HL-60 (cell line): ENCODE measurements at regions not wholly inside any gene's neighbourhood (a gene's known extent, or its start where the extent isn't known, plus 50 kb on each side); places are given as distances from the start of the nearest gene placed in this dataset.

Experiments used
- DNase-seq, 2 experiments: peaks; one replicate each; pipeline ENCODE4 v3.0.0-alpha.2; 2010 to 2020; ENCODE audit warnings: low read depth in 1 of 2, low spot score in 1 of 2
- H3K27ac ChIP-seq: fragments of 250-450 bp; sonication (Bioruptor Pico); replicated peaks from 2 replicates; pipeline ENCODE4 v1.5.1; 2020; ENCODE audit warnings: mild to moderate bottlenecking, moderate library complexity
- H3K27me3 ChIP-seq: fragments of 250-450 bp; sonication (Bioruptor Pico); 2 replicates; pipeline ENCODE4 v1.5.1; 2021; ENCODE audit warnings: mild to moderate bottlenecking, moderate library complexity; ENCODE audit not compliant: insufficient read depth, poor library complexity, severe bottlenecking
- H3K4me3 ChIP-seq: replicated peaks from 2 replicates; pipeline ENCODE4 v1.5.1; 2011; ENCODE audit warnings: mild to moderate bottlenecking, control low read depth, low read length; ENCODE audit not compliant: insufficient read depth
- GABPA ChIP-seq: IDR thresholded peaks from 2 replicates; pipeline ENCODE4 v1.6.1; 2012; ENCODE audit warnings: low read depth
- POLR2AphosphoS5 ChIP-seq: IDR thresholded peaks from 2 replicates; pipeline ENCODE4 v1.6.1; 2012; ENCODE audit warnings: low read depth
- SPI1 ChIP-seq: IDR thresholded peaks from 2 replicates; pipeline ENCODE4 v1.6.1; 2012; ENCODE audit warnings: low read depth, mild to moderate bottlenecking, borderline replicate concordance
- TF ChIP-seq, protein P1 (sequence below): IDR thresholded peaks from one replicate; pipeline ENCODE4 v1.5.1; 2011; ENCODE audit warnings: low read length, control low read depth, inconsistent platforms; ENCODE audit not compliant: insufficient read depth
- TF ChIP-seq, protein P2 (sequence below): IDR thresholded peaks from 2 replicates; pipeline ENCODE4 v1.6.1; 2012; ENCODE audit warnings: low read depth; ENCODE audit not compliant: insufficient replicate concordance

DNA sequence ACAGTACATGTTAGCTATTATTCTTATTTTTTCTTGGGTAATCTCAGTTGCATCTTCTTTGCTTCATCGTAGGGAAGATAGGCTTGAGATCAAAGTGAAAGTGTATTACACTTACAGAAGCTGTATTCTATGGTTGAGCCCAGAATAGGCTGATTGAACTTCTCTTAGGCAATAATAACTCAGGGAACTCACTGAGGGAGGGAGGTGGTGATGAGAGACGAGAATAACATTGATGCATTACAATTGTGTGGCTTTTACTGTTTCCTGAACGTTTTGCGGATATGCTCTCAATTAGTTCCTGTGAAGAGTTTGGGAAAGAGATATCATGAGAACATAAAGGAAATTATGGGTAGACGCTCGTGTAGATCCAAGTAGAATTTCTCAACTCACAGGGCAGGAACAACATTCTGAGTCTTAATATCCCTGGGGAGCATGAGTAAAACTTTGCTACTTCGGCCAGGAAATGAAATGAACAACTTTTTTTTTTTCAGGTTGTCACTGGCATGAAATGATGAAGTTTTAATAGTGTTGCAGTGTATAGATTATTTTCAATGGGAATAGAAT is 302.2 kb downstream of the TUSC7 start:
- TF ChIP-seq GABPA, result no peak
- TF ChIP-seq, protein P1, sequence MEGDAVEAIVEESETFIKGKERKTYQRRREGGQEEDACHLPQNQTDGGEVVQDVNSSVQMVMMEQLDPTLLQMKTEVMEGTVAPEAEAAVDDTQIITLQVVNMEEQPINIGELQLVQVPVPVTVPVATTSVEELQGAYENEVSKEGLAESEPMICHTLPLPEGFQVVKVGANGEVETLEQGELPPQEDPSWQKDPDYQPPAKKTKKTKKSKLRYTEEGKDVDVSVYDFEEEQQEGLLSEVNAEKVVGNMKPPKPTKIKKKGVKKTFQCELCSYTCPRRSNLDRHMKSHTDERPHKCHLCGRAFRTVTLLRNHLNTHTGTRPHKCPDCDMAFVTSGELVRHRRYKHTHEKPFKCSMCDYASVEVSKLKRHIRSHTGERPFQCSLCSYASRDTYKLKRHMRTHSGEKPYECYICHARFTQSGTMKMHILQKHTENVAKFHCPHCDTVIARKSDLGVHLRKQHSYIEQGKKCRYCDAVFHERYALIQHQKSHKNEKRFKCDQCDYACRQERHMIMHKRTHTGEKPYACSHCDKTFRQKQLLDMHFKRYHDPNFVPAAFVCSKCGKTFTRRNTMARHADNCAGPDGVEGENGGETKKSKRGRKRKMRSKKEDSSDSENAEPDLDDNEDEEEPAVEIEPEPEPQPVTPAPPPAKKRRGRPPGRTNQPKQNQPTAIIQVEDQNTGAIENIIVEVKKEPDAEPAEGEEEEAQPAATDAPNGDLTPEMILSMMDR, result no peak
- TF ChIP-seq SPI1, result no peak
- TF ChIP-seq POLR2AphosphoS5, result no peak
- TF ChIP-seq, protein P2, sequence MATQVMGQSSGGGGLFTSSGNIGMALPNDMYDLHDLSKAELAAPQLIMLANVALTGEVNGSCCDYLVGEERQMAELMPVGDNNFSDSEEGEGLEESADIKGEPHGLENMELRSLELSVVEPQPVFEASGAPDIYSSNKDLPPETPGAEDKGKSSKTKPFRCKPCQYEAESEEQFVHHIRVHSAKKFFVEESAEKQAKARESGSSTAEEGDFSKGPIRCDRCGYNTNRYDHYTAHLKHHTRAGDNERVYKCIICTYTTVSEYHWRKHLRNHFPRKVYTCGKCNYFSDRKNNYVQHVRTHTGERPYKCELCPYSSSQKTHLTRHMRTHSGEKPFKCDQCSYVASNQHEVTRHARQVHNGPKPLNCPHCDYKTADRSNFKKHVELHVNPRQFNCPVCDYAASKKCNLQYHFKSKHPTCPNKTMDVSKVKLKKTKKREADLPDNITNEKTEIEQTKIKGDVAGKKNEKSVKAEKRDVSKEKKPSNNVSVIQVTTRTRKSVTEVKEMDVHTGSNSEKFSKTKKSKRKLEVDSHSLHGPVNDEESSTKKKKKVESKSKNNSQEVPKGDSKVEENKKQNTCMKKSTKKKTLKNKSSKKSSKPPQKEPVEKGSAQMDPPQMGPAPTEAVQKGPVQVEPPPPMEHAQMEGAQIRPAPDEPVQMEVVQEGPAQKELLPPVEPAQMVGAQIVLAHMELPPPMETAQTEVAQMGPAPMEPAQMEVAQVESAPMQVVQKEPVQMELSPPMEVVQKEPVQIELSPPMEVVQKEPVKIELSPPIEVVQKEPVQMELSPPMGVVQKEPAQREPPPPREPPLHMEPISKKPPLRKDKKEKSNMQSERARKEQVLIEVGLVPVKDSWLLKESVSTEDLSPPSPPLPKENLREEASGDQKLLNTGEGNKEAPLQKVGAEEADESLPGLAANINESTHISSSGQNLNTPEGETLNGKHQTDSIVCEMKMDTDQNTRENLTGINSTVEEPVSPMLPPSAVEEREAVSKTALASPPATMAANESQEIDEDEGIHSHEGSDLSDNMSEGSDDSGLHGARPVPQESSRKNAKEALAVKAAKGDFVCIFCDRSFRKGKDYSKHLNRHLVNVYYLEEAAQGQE, result no peak
- Histone ChIP-seq H3K27ac (no peak overlapping the region), H3K27me3 (no peaks in the 10 kb centered on the region), H3K4me3 (no peak overlapping the region)
- no peak for DNase-seq

DNA sequence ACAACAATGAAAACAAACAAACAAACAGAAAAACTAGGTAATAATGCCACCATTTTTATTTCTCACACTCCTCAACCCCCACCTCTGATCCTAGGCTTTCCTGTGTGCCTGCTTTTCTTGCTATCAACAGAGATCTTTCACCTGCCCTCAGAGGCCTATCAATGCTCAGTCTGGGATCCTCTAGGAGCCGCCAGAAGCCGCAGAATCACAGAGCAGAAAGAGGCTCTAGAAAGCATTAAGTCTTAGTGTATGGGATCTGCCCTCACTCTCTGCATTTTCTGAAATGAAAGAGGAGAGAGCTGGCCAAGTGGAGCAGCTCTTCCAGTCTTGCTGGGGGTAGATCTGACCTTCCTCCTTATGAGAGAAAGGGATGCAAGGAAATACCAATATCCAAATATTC is 306.8 kb downstream of the TUSC7 start:
- Histone ChIP-seq H3K27ac (no peak overlapping the region), H3K27me3 (no peaks in the 10 kb centered on the region), H3K4me3 (no peak overlapping the region)
- TF ChIP-seq SPI1, result no peak
- TF ChIP-seq, protein P2, result no peak
- no peak for TF ChIP-seq POLR2AphosphoS5
- TF ChIP-seq GABPA, result no peak
- TF ChIP-seq, protein P1, result no peak
- no peak for DNase-seq

DNA sequence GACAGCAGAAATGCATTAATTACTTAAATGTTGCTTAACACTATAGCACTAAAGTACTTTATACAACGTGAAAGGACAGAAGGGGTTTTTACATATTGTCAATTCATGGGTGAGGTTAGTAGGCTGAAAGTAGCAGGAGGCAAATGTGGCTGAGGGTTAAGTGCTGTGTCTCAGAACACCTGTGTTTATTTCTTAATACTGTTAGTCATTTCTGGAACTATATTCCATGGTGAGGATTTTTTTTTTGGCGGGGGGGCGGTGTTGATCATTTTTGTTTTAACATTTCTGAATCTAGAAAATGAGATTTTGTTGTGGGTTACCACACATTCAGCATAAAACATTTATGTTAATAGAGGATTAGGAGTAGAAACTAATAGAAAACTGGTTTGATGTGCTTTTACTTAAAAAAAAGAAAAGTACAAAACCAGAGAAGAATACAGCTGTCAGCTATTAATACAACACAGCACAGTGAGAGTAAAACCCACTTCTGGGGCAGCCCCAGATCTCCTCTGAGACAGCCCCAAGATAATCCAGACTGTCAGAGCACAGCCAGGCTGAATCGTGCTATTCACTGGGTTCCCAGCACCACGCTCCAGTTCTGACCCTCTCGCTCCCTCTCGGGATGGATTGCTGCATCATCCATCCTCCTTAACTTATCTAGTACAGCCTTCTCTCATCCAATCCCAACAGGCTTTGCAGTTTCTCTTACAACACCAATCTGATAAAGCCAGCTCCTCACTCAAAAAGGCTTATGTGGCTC is 307.7 kb downstream of the TUSC7 start:
- Histone ChIP-seq H3K27ac (no peak overlapping the region), H3K27me3 (no peaks in the 10 kb centered on the region), H3K4me3 (no peak overlapping the region)
- TF ChIP-seq GABPA, result no peak
- no peak for TF ChIP-seq POLR2AphosphoS5
- no peak for TF ChIP-seq SPI1
- TF ChIP-seq, protein P1, result no peak
- TF ChIP-seq, protein P2, result no peak
- no peak for DNase-seq
